ENCODE measurements at regions not wholly inside any gene's neighbourhood (a gene's known extent, or its start where the extent isn't known, plus 50 kb on each side); places are given as distances from the start of the nearest gene placed in this dataset.

GRCh38 chr22:35140879-35141745 is 75.2 kb downstream of the ISX start:
- H4K5ac ChIP-seq (ENCODE audit: low read depth, low read length) = no peak overlapping the region
- H3K79me1 ChIP-seq (ENCODE audit: low read depth in 1 of 2, low read length in 2 of 2) = no peaks in the 10 kb centered on the region
- no peak overlapping the region for H2AFZ ChIP-seq (replicated peaks; ENCODE audit: low read length, poor library complexity)
- in situ Hi-C loops (cut with MboI; ENCODE audit: low sequenced_read_pairs) = no loop called here
- POLR2A ChIA-PET (ENCODE audit: unreplicated experiment) = no interaction called here
- dilution Hi-C loops (cut with HindIII; ENCODE audit: low sequenced_read_pairs, unreplicated experiment) = no loop called here
- no peak overlapping the region for H4K91ac ChIP-seq (ENCODE audit: insufficient read depth, low read depth, low read length)
- H3K9ac ChIP-seq (ENCODE audit: low read depth, low read length) = no peak overlapping the region
- H3K9me1 ChIP-seq (ENCODE audit: insufficient read depth, low read length) = no peaks in the 10 kb centered on the region
- no peak overlapping the region for H2BK5ac ChIP-seq (ENCODE audit: low read depth, low read length, poor library complexity, severe bottlenecking)
- H3K14ac ChIP-seq (replicated peaks; ENCODE audit: low read depth, low read length) = no peak overlapping the region
- ATAC-seq (ENCODE audit: low read depth) (no peak), DNase-seq (no peak)
- H3K56ac ChIP-seq (ENCODE audit: extremely low read depth, insufficient read depth, low read length) = no peak overlapping the region
- no peak overlapping the region for H3K4me3 ChIP-seq (ENCODE audit: insufficient read depth, low read depth, low read length)
- H3K27ac ChIP-seq (ENCODE audit: insufficient read depth, low read length) = no peak overlapping the region
- CTCF ChIA-PET = interaction anchor here (2.0 kb wide), 1 partner anchor 9 kb away, joined by 5 read pairs; no protein-coding TSS in a partner anchor
- intact Hi-C loops (cut with micrococcal nuclease) = no loop called here
- H2AK5ac ChIP-seq (ENCODE audit: low read depth, low read length) = no peak overlapping the region
- H3K9me3 ChIP-seq (ENCODE audit: control insufficient read depth, insufficient read depth, low read length) = no peaks in the 10 kb centered on the region
- no peaks in the 10 kb centered on the region for H4K20me1 ChIP-seq (ENCODE audit: insufficient read depth, low read length)
- no peak overlapping the region for H3K23ac ChIP-seq (ENCODE audit: low read depth, low read length)
- no peaks in the 10 kb centered on the region for H3K36me3 ChIP-seq (ENCODE audit: control insufficient read depth, insufficient read depth, low read length)
- no peak overlapping the region for H2BK120ac ChIP-seq (ENCODE audit: low read depth, low read length)
- WGBS, 2 experiments (ENCODE audit: extremely low coverage in 2 of 2, insufficient read length in 1 of 2) = 25% methylated on average over 2 of the region's 12 CpGs; no CpG with 5 or more reads in 1 of the 2 experiments
- TF ChIP-seq RCOR1 (IDR thresholded peaks at IDR 0.05; ENCODE audit: insufficient replicate concordance, low read length) = no peak
- no peak for TF ChIP-seq USF2 (IDR thresholded peaks at IDR 0.05; ENCODE audit: low read depth, low read length)
- no peak for TF ChIP-seq CEBPB (IDR thresholded peaks at IDR 0.05; ENCODE audit: low read depth, low read length)
- H3K4me2 ChIP-seq (ENCODE audit: low read depth, low read length) = no peak overlapping the region
- no peak overlapping the region for H3K18ac ChIP-seq (ENCODE audit: low read depth, low read length)
- no peaks in the 10 kb centered on the region for H3K4me1 ChIP-seq (ENCODE audit: control insufficient read depth, insufficient read depth, low read length)
- H2BK20ac ChIP-seq (ENCODE audit: low read depth, low read length) = no peak overlapping the region
- peak overlapping the region; percentile 15 for H2AK9ac ChIP-seq (replicated peaks; ENCODE audit: low read depth, low read length, poor library complexity)
- no TSS peak for BruUV-seq (replicated peaks)
- H3K27me3 ChIP-seq (ENCODE audit: control insufficient read depth, insufficient read depth, low read length) = no peaks in the 10 kb centered on the region
- no peak overlapping the region for H4K8ac ChIP-seq (ENCODE audit: low read depth in 2 of 2, low read length in 2 of 2)
- no peak overlapping the region for H2BK15ac ChIP-seq (ENCODE audit: low read depth, low read length)
- H3K4ac ChIP-seq (ENCODE audit: low read depth, low read length) = no peak overlapping the region
